Erythroblast (primary cell): ENCODE measurements at regions not wholly inside any gene's neighbourhood (a gene's known extent, or its start where the extent isn't known, plus 50 kb on each side); places are given as distances from the start of the nearest gene placed in this dataset.

Source experiments
- GATA1 ChIP-seq: IDR thresholded peaks from 2 replicates; pipeline ENCODE4 v1.6.1; 2011; ENCODE audit warnings: low read depth, mild to moderate bottlenecking, control low read depth, low read length, moderate library complexity
- POLR2A ChIP-seq: IDR thresholded peaks from 2 replicates; pipeline ENCODE4 v1.6.1; 2011; ENCODE audit warnings: mild to moderate bottlenecking, low read length

DNA sequence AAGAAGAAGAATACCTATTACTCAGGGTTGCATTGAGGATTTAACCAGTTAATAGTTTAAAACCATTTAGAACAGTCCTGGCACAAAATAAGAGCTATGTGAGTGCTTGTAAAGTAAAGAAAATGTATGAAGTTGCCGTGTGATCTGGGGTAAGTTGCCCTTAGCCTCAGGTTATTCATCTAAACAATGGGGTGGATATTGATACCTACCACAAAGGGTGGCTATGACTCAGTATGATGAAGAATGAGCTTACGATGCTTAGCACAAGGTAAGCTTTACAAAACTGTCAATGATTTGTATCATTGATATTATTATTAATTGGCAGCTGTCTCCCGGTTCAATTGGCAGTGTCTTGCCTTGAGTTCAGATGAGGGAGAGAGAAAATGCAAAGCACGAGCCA lies 149.4 kb upstream of the PITX1 start:
- no peak for TF ChIP-seq POLR2A
- no peak for TF ChIP-seq GATA1
